OCI-M2 (cell line): ENCODE measurements at regions not wholly inside any gene's neighbourhood (a gene's known extent, or its start where the extent isn't known, plus 50 kb on each side); places are given as distances from the start of the nearest gene placed in this dataset.

Experiments
- DNase-seq: peaks from one replicate; lab custom pipeline; 2025; ENCODE audit not compliant: unreplicated experiment; lab: John Stamatoyannopoulos, UW

GRCh38 chr11:26078231-26078821, 253.6 kb upstream of the ANO3 start:
- no peak for DNase-seq

- no peak for DNase-seq
Measured at GRCh38 chr11:26084313-26084712, 247.6 kb upstream of the ANO3 start.

- no peak for DNase-seq
Measured at GRCh38 chr11:26086028-26086427, 245.9 kb upstream of the ANO3 start.

GRCh38 chr11:26087120-26087935, 244.6 kb upstream of the ANO3 start:
- no peak for DNase-seq

GRCh38 chr11:26088391-26088790, 243.5 kb upstream of the ANO3 start:
- DNase-seq = no peak

- DNase-seq = no peak
Measured at GRCh38 chr11:26090651-26091050, 241.3 kb upstream of the ANO3 start.

- DNase-seq = no peak
Measured at GRCh38 chr11:26093206-26093605, 238.7 kb upstream of the ANO3 start.

GRCh38 chr11:26095340-26095739, 236.6 kb upstream of the ANO3 start:
- DNase-seq = no peak

- DNase-seq = no peak
Measured at GRCh38 chr11:26096451-26096850, 235.5 kb upstream of the ANO3 start.

- DNase-seq = no peak
Measured at GRCh38 chr11:26102325-26102724, 229.6 kb upstream of the ANO3 start.

GRCh38 chr11:26105762-26106423, 226.0 kb upstream of the ANO3 start:
- DNase-seq = no peak

GRCh38 chr11:26106726-26107125, 225.2 kb upstream of the ANO3 start:
- DNase-seq = no peak

- DNase-seq = no peak
Measured at GRCh38 chr11:26109658-26110368, 222.1 kb upstream of the ANO3 start.

- DNase-seq = no peak
Measured at GRCh38 chr11:26112264-26112663, 219.7 kb upstream of the ANO3 start.

- no peak for DNase-seq
Measured at GRCh38 chr11:26121466-26121865, 210.5 kb upstream of the ANO3 start.

- DNase-seq = no peak
Measured at GRCh38 chr11:26126741-26127140, 205.2 kb upstream of the ANO3 start.

- no peak for DNase-seq
Measured at GRCh38 chr11:26127336-26127735, 204.6 kb upstream of the ANO3 start.

GRCh38 chr11:26131406-26131805, 200.5 kb upstream of the ANO3 start:
- no peak for DNase-seq

- DNase-seq = no peak
Measured at GRCh38 chr11:26134053-26134452, 197.9 kb upstream of the ANO3 start.

GRCh38 chr11:26134481-26135355, 197.2 kb upstream of the ANO3 start:
- DNase-seq = no peak

GRCh38 chr11:26137651-26138050, 194.3 kb upstream of the ANO3 start:
- DNase-seq = no peak
